Suppressor macrophage treated with lipopolysaccharide for 1 hour (primary cell): ENCODE measurements at regions not wholly inside any gene's neighbourhood (a gene's known extent, or its start where the extent isn't known, plus 50 kb on each side); places are given as distances from the start of the nearest gene placed in this dataset.
"Not testable (repeated sequence)": the region's sequence is repeated elsewhere in the genome, so short reads cannot be mapped to it uniquely, and the experiment has no call there.

Source experiments
- DNase-seq, 3 donors: peaks; one replicate each; pipeline ENCODE4 v3.0.0-alpha.2; 2020 to 2022

DNA sequence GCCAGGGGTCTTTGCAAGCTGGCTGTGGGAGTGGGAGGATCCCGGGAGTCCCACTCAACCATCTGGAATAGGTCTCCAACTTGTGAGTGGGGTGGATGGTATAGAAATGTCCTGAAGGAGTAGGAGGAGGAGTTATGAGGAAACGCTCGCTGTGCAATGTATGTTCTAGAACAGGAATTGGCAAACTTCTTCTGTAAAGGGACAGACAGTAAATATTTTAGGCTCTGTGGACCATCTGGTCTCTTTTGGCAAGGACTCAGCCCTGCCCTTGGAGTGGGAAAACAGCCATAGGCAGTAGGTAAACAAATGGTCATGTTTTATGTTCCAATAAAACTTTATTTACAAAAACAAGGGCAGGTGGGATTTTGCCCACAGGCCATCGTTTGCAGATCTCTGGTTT lies 149.2 kb downstream of the NPIPB5 start:
- no peak for DNase-seq

DNA sequence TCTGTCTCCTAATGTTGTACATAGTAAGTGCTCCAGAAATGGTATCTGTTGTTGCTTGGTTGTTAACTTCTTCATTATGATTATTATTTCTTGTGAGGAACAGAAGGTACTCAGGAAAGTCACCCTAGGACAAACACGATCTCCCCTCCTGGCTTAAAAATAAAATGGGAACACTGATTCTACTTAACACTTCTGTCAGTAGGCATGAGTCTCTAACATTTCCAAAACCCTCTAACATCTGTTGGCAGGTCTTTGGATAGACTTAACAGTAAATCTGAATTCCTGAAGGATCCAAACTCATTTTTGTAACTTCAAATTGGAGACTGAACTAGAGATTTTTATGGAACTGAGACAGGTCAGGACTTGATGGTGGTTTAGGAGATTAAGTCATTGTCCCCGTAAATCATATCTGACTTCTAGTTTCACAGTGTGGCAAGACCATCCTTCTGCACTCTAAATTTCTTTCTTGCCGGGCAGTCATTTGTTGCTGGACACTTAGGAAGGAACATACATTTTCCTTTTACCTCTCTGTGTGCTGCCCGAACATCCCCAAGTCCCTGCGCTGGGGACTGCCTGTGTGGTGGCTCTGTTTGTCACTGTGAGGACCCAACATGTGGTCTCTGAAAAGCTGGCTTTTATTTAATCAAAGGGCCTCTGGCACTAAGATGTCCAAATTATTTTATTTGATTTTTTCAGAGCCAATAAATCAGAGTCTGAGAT lies 149.9 kb downstream of the NPIPB5 start:
- no peak for DNase-seq

DNA sequence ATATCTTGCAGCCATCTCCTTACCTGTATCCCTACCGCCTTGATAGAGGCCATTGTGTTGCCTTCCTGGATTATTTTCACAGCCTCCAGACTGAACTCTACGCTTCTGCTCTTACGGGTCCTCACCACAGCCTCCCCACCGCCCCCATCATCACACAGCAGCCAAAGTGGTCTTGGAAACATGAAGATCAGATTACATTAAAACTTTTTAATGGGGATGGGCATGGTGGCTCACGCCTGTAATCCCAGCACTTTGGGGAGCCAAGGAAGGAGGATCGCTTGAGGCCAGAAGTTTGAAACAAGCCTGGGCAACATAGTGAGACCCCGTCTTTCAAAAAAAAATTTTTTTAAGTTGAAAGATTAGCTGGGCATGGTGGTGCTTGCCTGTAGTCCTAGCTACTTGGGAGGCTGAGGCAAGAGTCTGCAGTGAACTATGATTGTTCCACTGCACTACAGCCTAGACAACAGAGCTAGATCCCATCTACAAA lies 150.5 kb downstream of the NPIPB5 start:
- no peak for DNase-seq

DNA sequence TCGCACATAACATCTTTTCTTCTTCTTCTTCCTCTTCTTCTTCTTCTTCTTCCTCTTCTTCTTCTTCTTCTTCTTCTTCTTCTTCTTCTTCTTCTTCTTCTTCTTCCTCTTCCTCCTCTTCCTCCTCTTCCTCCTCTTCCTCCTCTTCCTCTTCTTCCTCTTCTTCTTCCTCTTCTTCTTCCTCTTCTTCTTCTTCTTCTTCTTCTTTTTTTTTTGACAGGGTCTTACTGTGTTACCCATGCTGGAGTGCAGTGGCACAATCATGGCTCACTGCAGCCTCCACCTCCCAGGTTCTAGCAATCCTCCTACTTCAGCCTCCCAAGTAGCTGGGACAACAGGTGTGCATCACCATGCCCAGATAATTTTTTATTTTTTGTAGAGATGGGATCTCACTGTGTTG lies 151.0 kb upstream of the HS3ST2 start:
- not testable (repeated sequence) for DNase-seq

DNA sequence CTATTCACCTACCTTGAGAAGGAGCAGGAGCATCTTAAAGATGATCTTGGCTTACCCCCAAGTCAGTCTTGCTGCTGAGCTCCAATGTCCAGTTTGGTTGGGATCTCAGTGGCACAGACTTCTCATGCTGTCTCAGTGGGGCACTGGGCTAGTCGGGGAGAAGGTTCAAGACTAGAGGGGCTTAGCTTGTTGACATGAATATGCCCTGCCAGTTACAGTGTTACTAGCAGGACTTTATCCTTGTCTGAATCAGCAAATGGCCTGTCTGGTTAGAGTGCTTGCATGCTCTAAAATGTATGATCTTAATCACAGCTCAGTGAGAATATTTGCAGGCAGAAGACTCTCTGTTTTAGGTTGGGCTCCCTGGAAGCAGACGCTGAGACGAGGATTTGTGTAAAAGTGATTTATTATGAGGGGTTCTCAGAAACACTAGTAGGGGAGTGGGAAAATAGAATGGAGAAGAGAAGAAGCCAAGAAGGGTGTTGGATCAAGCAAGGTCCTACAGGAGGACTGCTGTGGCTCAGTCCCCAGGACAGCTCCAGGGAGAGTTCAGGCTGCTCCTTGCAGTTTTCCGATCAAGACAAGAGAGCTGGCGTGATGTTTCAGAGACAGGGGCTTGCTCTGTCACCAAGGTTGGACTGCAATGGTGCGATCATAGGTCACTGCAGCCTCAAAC lies 150.4 kb upstream of the HS3ST2 start:
- DNase-seq: no peak

DNA sequence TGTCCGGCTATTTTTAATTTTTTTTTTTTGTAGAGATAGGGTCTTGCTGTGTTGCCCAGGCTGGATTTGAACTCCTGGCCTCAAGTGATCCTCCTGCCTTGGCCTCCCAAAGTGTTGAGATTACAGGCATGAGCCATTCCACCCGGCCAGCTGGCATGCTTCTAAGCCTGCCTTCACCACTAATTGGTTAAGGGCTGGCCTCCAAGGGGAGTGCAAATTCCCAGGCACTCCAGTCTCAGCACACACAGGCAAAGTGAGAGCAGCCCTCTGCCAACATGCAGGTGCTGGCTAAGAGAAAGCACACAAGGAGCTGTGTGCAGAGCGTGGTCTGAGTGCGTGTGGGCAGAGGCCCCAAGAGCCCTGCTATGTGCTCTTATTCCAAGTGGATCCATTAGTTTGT lies 149.8 kb upstream of the HS3ST2 start:
- no peak for DNase-seq

DNA sequence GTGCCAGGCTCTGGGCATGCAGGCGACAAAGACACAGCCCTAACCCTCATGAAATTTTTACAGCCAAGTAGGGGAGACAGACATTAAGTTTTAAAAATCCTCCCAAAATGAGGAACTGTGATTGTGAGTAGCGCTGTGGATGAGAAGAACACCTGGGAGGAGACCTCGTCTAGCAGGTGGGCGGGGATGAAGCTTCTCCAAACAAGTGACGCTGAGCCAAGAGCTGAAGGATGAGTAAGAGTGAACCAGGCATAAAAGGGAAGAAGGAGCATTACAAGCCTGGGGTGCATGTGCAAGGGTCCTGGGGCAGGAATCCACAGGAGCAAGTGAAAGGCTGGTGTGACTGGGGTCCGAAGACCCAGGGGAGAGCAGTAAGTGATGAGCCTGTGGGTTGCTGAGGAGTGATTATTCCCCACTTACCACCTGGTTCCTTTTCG lies 149.4 kb upstream of the HS3ST2 start:
- DNase-seq: no peak

DNA sequence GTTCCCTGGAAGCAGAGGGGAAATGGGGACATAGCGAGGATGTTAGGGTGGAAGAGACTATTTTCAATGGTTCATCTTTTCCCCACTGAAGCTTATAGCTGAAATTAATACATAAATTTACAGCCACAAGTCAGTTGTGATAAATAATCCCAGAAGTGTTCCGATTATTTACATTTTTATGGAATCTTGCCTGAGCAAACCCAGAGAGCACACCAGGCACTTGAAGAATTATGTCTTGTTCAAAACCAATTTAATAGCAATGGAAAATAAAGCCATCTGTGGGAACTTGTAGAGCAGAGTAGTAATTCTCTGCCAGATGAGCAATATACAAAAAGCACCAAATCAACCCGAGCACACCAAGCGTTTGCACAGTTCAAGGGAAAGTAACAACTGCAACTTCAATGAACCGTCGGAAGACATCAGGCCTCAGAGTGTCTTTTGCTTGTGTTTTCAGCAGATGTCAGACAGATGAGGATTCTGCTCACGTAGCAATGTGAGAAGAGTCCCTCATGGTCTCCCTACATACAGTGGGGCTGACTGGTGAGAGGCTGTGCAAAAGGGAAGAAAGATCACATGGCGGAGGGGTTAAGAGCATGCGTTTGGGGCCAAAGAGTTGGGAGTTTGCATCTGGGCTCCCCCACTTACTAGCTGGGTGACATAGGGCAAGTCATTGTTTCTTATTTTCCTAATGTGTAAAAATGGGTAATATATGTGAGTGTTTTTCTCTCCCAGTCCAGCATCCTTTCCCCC lies 148.7 kb upstream of the HS3ST2 start:
- no peak for DNase-seq

DNA sequence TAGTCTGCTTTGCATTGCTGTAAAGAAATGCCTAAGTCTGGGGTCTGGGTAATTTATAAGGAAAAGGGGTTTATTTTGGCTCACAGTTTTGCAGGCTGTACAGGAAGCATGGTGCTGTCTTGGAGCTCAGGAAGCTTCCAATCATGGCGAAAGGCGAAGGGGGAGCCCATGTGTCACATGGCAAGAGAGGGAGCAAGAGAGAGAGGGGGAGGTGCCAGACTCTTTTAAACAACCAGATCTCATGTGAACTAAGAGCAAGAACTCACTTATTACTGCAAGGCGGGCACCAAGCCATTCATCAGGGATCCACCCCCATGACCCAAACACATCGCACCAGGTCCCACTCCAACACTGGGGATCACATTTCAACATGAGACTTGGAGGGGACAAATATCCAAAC lies 148.2 kb upstream of the HS3ST2 start:
- DNase-seq: no peak

DNA sequence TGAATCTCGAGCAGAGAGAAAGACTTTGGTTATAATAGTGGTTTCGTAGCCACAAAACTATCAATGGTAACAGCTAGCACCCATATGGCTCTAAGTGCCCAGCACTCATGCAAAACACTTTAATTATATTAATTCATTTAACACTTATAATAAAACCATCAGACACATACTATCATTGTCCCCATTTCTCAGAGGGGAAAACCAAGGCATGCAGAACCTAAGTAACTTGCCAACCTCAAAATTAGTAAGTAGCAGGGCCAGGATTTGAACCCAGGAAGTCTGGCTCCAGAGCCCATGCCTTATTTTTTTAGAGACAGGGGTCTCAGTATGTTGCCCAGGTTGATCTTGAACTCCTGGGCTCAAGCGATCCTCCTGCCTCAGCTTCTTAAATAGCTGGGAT lies 145.6 kb upstream of the HS3ST2 start:
- DNase-seq: no peak

DNA sequence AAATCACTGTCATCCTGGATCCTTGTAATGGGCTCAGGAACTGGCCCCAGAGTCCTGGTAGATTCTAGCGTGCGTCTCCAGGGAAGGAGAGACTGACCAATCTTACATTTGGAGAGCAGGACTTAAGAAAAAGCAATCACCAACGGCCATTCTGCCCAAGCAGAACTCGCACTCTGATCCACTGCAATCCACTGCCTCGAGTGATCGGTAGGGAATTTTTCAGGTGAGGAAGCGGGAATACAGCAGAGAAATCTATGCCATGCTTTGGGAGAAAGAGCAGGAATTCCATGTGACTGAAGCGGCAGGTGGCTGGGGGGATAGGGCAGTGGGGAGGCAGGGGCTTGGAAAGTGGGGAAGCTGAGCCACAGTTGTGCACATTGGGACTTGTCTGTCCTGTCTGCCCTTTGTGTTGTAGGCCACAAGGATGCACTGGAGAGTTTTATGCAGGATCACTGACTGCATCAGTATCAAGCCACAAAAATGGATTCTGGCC lies 143.9 kb upstream of the HS3ST2 start:
- no peak for DNase-seq

DNA sequence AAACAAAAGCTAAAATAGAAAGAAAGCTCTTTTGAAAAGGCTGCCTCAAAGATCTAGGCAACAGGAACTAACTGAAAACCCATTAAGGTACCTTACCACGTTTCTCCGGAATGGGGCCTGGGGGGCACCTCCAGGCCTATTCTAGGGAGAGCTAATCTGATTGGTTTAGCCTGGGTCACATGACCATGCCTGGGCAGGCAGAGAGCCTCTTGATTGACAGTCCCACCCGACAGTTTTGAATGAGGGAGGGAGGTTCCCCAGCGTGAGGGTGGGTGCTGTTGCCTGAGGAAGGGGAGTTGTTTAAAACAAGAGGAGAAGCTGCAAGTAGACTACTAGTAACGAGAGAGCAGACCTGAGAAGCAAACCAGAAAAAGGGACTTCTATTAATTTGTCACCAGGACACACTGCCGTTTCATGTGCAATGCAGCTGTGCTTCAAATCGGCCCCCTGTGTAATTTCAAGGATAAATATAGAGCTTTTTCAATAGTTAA lies 143.4 kb upstream of the HS3ST2 start:
- DNase-seq: peak in 1 of 3 donors; percentile 26

DNA sequence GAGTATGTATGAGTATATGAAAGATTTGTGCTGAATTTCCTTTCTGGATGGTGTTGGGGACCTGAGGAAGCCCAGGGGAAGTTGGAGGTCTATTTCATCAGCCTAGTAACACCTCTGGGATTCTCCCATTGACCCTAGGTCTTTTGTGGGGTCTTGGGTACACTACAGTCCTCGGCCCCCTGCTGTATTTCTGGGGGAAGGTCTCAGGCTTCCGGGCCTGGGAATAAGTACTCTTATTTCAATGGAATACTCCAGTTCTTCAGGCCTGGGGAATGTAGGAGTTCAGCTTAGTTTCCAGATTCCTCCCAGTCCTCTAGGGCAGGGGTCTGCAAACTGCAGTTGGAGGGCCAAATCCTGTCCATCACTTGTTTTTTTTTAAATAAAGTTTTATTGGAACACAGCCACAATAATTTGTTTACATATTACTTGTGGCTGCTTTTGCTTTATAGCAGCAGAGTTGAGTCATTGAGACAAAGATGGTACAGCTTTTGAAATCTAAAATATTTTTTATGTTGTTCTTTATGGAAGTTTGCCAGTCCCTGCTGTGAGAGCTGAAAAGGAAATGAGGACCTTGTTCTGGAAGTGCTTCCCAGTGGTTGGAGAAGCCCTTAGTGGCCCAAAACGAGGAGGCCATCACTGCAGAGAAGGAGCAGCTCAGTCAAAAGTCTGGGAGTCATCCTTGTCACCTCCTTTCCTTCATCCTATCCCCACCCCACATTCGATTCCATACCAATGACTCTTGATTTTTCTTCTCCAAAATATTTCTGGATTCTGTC lies 142.5 kb upstream of the HS3ST2 start:
- no peak for DNase-seq

DNA sequence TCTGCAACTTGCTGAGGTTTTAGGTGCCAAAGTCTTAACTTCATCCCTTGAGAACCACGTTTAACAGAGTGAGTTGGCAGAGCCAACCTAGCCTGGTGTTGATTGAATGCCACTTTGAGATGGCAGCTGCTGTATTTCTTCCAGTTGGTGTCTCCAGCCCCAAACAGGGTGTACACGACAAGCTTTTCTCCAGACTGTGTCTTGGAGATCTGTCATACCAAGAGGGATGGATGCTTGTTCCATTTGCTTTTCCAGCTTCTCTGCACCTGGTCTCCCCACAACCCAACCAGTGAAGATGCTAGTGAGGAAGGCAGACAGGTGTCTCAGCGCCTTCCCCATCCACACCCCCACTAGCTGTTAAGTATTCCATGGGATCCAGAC lies 141.1 kb upstream of the HS3ST2 start:
- DNase-seq: no peak

DNA sequence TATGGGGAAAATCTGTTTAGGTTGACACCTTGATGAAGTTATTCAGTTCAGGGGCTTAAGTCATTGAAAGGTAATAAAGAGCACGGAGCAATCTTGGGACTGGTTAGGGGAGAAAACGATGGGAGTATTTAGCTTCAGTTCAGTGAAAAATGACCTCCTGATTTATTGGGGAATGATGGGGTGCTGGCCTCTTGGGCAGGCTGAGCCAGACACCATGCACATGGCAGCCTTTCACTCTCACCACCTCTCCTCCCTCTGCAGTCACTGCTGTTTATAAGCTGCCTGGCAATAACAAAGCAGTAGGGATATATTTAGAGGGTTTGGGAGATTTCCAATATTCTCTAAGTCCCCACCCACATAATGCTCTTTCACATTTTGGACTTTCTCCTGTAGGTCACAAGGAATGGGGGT lies 140.5 kb upstream of the HS3ST2 start:
- DNase-seq: peak; percentile 41 to 62 (median 55)

DNA sequence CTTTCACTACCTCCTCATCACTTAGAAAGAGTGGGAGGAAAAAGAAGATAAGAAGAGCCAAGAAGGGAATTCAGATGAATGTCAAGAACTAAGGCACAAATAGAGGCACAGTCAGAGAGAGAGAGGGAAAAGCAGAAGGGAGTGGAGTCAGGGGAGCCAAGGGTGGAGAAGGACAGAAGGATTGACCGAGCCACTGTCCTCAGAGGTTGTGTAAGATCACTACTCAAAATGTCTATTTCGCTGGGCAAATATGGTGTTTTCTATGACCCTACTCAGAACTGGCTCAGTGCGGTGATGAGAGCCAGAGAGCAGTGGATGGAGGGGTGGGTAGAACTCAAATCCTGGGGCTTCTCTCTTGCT lies 139.2 kb upstream of the HS3ST2 start:
- DNase-seq: no peak

DNA sequence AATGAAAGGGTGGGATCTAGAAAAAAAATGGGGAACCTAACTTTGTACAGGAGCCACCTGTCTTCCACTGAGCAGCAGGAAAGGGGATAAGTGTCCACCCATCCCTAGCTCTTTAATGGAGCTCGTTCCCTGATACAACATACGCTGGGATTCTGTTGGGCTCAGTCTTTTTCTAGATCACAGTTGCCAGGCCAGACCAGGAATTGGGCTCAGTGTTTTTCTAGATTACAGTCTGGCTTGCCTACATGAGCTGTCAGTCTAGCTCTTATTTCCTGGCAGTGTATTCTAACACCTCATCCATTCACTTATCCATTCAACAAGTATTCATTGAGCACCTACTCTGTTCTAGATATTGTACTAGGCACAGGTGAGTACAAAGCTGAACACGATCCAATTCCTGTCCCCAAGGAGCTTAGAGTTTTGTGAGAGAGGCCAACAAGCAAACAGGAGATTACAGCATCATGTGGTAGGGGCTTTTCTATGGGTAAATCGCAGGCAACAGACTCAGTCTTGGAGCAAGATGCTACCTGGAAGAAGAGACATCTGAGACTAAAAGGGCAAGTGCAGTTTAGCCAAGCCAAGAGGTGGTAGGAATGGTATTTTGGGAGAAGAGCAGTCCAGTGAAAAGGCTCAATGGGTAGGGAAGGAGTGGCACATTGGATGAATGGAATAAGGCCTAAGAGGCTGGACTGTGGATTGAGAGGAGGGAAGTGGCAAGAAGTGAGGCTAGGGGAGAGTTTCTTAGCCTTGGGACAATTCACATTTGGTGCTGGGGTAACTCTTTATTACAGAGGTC lies 138.0 kb upstream of the HS3ST2 start:
- DNase-seq: no peak

DNA sequence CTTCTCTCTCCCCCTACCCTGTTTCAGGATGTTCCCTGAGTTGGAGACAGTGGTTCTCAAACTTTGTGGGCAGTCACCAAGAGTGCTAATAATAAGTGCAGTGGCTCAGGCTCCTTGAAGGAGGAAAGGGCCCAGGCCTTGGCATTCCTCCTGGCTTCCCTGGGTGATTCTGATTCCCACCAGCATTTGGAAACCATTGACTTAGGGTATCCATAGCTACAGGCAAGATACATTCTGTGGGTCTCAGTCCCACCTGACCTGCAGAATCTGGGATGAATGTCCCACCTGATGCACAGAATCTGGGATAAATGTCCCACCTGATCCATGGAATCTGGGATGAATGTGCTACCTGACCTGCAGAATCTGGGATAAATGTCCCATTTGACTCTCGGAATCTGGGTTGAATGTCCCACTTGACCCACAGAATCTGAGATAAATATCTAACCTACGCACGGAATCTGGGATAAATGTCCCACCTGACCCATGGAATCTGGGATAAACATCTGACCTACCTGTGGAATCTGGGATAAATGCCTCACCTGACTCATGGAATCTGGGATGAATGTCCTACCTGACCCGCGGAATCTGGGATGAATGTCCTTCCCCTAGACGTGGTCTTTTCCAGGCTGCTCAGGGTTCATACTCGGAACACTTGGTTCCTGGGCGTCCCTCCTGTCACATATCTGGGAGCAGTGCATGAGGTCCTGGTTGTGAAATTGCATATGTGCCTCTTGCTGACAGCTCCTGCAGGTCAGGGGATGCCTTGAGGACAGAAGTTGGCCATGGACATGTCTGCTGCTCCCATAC lies 136.7 kb upstream of the HS3ST2 start:
- no peak for DNase-seq

DNA sequence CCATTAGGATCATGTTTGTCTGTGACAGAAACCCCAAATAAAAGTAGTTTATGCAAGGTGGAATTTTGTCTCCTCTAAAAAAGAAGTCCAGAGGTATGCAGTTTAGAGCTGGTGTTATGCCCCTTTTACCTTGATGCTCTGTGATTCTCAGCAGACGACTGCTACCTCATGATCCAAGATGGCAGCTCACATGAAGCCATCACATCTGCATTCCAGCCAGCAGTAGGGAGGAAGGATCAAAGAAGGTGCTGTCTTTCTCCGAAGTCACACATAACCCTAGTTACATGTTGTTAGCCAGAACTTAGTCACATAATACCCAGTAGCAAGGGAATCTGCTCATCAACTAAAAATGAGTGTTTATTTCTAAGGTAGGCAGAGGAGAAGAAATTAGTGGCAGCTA lies 135.7 kb upstream of the HS3ST2 start:
- no peak for DNase-seq

DNA sequence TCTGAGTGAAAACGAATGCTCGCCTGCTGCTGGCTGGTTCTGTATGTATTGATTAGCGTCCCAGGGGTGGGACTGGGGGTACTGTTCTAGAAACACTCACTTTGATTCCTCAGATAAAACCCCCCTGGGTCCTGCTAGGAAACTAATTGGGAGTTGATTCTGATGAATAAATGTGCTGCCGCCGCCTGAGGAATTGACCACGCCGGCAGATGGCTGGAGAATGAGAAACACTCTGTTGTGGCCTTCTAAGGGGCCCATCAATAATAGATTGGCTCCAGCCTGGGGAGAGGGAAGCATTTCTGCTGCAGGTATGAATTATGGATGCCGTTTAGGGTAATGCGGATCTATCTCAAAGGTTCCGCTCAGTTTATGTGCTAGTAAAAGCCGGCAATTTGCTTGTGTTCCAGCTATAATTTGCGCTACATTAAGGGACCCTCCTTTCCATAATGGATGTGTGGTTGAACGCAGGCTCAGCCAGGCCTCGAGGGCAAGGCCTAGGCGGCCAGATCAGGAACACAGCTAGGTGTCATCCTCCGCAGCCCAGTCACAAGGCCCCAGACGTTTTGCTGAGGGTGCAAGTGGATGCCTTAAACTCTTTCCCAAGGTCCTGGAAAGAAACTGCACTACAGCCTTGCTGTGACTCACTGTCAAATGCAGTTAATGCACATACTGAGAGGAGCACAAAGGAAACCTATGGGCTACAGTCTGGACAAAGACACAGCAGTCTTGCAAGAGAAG lies 132.2 kb upstream of the HS3ST2 start:
- peak in 2 of 3 donors; percentile 26 to 60 for DNase-seq
